ENCODE measurements at regions not wholly inside any gene's neighbourhood (a gene's known extent, or its start where the extent isn't known, plus 50 kb on each side); places are given as distances from the start of the nearest gene placed in this dataset.
A peak's percentile ranks its signal among the peaks of the same experiment; 100 is the strongest.
"Not testable (repeated sequence)": the region's sequence is repeated elsewhere in the genome, so short reads cannot be mapped to it uniquely, and the experiment has no call there.

DNA sequence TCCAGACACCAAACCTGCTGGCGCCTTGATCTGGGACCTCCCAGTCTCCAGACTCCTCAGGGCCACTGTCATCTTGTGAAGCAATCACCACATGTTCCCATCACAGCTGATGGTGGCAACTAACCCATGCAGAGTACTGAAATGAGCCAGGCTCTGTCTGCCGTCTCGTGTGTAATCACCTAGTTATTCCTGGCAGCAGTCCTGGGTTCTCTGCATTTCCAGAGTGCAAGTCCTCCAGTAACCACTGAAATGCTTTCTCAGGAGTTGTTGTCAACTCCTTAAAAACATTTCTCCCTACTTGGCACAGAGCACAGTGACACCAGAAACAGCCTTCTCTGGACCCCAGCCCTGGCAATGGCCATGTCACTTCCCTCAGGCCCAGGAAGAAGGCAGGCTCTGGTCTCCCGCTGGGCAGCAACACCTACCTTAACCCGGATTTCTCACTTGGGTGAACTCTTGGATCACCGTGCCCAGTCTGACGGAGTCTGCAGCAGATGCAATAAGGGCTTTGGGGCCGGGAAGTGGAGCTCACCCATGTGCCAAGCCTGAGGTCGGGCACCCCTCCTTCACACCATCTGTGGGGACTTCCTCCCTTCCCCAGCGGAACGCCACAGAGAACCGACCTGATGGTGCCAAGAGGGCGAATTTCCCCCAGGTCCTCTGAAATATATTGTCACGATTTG is 189.5 kb upstream of the NPAP1 start:
- H3K36me3 ChIP-seq; DNase-seq; H3K4me1 ChIP-seq; H3K9me3 ChIP-seq; H3K4me3 ChIP-seq; intact Hi-C loops (cut with DNase I); H3K27me3 ChIP-seq: not testable (repeated sequence)
- 79 to 82% methylated on average over 14 of the region's 14 CpGs for WGBS, 2 donors
- peak overlapping the region in 2 of 4 donors; percentile 64 to 66 for H3K27ac ChIP-seq
- TF ChIP-seq POLR2AphosphoS5 (IDR thresholded peaks at IDR 0.05) = peak in 2 of 4 donors; percentile 19 to 46

DNA sequence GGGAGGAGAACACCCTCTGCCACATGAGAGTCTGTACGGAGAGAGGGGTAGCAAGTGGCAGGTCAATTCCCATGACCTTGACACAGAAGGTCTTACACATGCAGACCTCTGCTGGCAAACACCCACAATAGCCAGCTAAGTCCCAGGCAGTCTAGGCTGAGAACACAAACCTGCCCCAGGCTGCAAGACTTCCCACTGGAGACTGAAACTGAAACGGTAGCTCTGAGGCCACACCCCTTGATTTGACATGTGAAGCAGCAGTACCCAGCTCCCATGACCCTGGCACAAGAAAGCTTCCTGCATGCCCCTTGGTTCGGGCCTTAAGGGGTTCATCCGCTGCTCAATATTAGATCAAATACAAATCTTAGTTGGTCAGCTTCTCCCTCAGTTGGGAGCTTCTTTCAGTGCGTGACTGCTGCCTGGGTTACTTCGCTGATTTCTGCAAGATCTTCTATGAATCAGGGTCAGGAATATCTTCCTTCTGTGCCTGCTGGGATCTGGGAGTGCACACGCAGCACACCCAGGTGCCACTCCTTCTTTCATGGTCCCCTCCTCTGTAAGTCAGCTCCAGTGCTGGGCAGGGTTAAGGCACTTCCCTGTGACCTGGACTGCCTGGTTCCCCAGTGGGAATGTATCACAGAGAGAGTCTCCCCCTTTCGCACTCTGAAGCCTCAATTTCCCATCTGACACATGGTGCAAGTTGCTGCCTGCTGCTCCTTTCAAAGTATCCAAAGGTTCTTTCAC is 187.2 kb upstream of the NPAP1 start:
- H3K4me1 ChIP-seq; DNase-seq; H3K27me3 ChIP-seq; H3K9me3 ChIP-seq; H3K36me3 ChIP-seq; intact Hi-C loops (cut with DNase I); H3K4me3 ChIP-seq; H3K27ac ChIP-seq: not testable (repeated sequence)
- 41 to 73% methylated on average over 8 of the region's 8 CpGs for WGBS, 2 donors

DNA sequence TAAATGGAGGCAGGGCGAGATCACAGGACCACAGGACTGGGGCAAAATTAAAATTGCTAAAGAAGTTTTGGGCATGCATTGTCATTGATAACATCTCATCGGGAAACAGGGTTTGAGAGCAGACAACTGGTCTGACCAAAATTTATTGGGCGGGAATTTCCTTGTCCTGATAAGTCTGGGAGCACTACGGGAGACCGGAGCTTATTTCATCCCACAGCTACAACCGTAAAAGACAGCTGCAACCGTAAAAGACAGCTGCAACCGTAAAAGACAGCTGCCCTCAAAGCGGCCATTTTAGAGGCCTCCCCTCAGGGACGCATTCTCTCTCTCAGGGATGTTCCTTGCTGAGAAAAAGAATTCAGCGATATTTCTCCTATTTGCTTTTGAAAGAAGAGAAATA is 170.4 kb upstream of the NPAP1 start:
- H3K36me3 ChIP-seq; intact Hi-C loops (cut with DNase I); H3K9me3 ChIP-seq; H3K27ac ChIP-seq; H3K27me3 ChIP-seq; DNase-seq; H3K4me3 ChIP-seq; H3K4me1 ChIP-seq: not testable (repeated sequence)
- WGBS, 2 donors = 77 to 86% methylated on average over 11 of the region's 11 CpGs

DNA sequence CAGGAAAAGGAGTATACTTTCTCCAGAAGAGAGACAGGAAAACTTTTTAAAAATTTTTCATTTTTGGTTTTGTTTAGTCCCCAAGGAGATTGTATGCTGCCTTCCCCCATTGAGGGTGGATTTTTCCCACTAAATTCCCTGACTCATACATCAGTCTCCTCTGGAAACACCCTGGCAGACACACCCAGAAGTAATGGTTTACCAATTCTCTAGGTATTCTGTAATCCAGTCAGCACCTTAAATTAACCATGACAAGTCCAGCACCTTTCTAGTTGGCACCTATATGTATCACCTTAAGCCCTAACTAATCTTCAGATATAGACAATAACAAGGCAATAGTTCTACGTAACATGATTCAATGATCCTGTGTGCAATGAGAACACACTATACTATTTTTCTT is 165.9 kb upstream of the NPAP1 start:
- H3K27ac ChIP-seq; intact Hi-C loops (cut with DNase I); H3K4me1 ChIP-seq; DNase-seq; H3K36me3 ChIP-seq; H3K4me3 ChIP-seq; H3K27me3 ChIP-seq; H3K9me3 ChIP-seq: not testable (repeated sequence)
- 96 to 97% methylated on average over 1 of the region's 1 CpG for WGBS, 2 donors

DNA sequence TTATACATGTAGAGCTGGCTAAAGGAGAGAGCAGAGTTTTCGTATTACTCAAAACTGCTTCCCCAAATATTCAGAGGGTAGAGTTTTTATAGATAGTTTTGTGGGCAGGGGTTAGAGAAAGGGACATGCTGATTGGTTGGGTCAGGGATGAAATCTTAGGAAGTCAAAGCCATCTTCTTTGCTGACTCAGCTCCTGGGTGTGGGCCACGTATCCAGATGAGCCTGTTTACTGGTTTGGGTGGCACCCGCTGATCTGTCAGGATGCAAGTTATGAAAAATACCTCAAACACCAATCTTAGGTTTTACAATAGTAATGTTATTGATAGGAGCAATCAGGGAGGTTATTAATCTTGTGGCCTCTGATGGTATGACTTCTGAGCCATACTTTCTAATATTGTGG is 164.0 kb upstream of the NPAP1 start:
- H3K9me3 ChIP-seq; H3K27ac ChIP-seq; H3K36me3 ChIP-seq; DNase-seq; H3K4me3 ChIP-seq; H3K27me3 ChIP-seq; intact Hi-C loops (cut with DNase I); H3K4me1 ChIP-seq: not testable (repeated sequence)
- WGBS, 2 donors = 70 to 74% methylated on average over 3 of the region's 3 CpGs

DNA sequence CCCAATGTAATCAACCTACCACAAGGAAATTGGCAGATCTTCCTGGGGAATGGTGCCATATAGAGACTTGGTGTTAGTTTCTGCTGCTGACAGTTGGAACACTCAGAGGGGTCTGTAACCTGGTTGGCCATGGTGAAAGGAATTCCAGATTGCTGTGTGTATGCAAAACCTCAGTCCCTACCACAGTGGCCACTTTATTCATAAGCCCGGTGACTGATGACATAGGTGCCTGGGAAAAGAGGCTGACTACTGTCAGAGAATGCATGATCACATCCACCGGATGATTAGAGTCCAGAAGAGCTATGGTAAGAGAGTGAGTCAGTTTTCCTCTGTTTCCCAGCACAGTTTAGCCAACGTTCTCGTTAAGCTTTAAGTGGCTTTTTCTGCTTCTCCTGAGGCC is 156.8 kb upstream of the NPAP1 start:
- H3K27me3 ChIP-seq; H3K36me3 ChIP-seq; H3K4me3 ChIP-seq; H3K27ac ChIP-seq; H3K4me1 ChIP-seq; H3K9me3 ChIP-seq; intact Hi-C loops (cut with DNase I); DNase-seq: not testable (repeated sequence)
- WGBS, 2 donors = 86 to 90% methylated on average over 3 to 4 of the region's 4 CpGs

DNA sequence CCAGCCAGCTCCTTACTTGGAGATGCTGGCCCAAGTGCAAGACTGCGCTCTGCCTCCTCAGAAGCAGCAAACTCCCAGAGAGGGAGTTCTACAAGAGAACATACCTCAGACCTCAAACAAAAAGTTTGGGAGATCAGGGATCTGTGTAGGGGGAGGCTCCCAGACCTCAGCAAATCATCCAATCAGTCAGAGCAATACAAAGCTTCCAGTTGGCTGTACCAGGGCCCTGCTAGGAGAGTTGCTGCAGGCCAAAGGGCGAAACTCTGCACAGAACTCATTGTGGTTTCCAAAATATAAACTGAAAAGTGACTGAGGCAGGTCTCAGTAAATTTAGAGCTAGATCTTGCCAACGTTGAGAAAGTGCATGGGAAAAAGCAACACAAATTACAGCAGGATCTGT is 144.3 kb upstream of the NPAP1 start:
- H3K4me1 ChIP-seq; intact Hi-C loops (cut with DNase I); H3K27ac ChIP-seq; DNase-seq; H3K9me3 ChIP-seq; H3K36me3 ChIP-seq; H3K27me3 ChIP-seq; H3K4me3 ChIP-seq: not testable (repeated sequence)
- WGBS, 2 donors = 48 to 57% methylated on average over 3 of the region's 3 CpGs

DNA sequence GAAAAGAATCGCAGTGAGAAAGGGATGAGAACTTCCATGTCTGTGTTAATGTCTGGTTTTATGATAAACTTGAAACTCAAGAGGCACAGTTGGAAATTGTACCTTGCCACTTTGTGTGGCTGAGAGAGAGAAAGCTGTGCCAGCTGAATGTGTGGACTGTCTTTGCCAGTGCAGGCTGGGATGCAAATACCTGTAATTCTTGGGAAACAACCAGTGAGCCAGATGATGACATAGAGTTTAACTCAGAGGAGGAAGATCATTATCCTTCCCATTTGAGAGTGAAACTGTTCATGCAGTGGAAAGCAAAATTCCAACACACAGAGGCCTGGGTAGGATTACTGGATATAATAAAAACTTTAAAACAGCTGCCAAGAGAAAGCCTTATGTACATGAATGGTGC is 141.5 kb upstream of the NPAP1 start:
- WGBS, 2 donors = 89 to 90% methylated on average over 1 of the region's 1 CpG
- H3K9me3 ChIP-seq; intact Hi-C loops (cut with DNase I); H3K4me3 ChIP-seq; H3K27me3 ChIP-seq; DNase-seq; H3K36me3 ChIP-seq; H3K4me1 ChIP-seq: not testable (repeated sequence)
- peak overlapping the region in 2 of 4 donors; percentile 34 to 50 for H3K27ac ChIP-seq

DNA sequence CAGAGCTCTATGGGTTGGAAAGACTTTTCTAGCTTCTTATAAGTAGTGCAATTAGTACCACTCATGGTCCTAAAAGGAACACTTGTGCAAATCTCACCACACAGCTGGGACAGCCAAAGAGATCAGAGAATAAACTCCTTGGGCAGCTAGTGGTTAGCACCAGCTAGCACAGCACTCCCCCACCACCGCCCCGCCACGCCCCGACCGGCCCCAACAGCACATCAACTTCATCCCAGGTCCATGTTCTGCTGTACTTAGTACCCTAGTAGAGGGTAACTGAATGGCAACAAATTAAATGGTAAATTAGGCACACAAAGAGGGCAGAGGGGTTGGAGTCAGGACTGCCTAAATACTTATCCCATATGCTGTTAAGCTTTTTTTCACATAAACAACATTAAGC is 118.3 kb upstream of the NPAP1 start:
- H3K27me3 ChIP-seq; DNase-seq; H3K36me3 ChIP-seq; H3K9me3 ChIP-seq; H3K4me1 ChIP-seq; H3K4me3 ChIP-seq; intact Hi-C loops (cut with DNase I); H3K27ac ChIP-seq: not testable (repeated sequence)
- 83 to 85% methylated on average over 5 of the region's 5 CpGs for WGBS, 2 donors

Measured in sigmoid colon (tissue), 6 donors.